Endodermal cell (in vitro differentiated cells): ENCODE measurements at regions not wholly inside any gene's neighbourhood (a gene's known extent, or its start where the extent isn't known, plus 50 kb on each side); places are given as distances from the start of the nearest gene placed in this dataset.

ENCODE experiments used
- DNase-seq: peaks from one replicate; pipeline ENCODE4 v3.0.0-alpha.2; 2017
- H3K27ac ChIP-seq: 2 replicates; pipeline ENCODE4 v1.5.1; 2013; ENCODE audit warnings: mild to moderate bottlenecking, low read depth, low read length, moderate library complexity
- H3K27me3 ChIP-seq: 2 replicates; pipeline ENCODE4 v1.6.1; 2013; ENCODE audit warnings: mild to moderate bottlenecking, low read length, moderate library complexity; ENCODE audit not compliant: insufficient read depth, control insufficient read depth, poor library complexity, severe bottlenecking
- H3K36me3 ChIP-seq: 2 replicates; pipeline ENCODE4 v1.7.0; 2013; ENCODE audit warnings: mild to moderate bottlenecking, low read length, moderate library complexity; ENCODE audit not compliant: control insufficient read depth, insufficient read depth
- H3K4me1 ChIP-seq: one replicate; pipeline ENCODE4 v1.7.0; 2013; ENCODE audit warnings: low read length; ENCODE audit not compliant: control insufficient read depth, insufficient read depth
- H3K4me3 ChIP-seq: 2 replicates; pipeline ENCODE4 v1.5.1; 2013; ENCODE audit warnings: mild to moderate bottlenecking, low read length, moderate library complexity
- H3K9ac ChIP-seq: 2 replicates; pipeline ENCODE4 v1.6.1; 2013; ENCODE audit warnings: mild to moderate bottlenecking, low read length, moderate library complexity; ENCODE audit not compliant: poor library complexity, severe bottlenecking; ENCODE audit errors: extremely low read depth
- H3K9me3 ChIP-seq: 2 replicates; pipeline ENCODE4 v1.6.1; 2013; ENCODE audit warnings: mild to moderate bottlenecking, low read length, moderate library complexity; ENCODE audit not compliant: control insufficient read depth
- H3K27ac Mint-ChIP-seq: 2 replicates; pipeline ENCODE4 v1.8.0; 2020; ENCODE audit warnings: mixed read lengths
- H3K27me3 Mint-ChIP-seq: 2 replicates; pipeline ENCODE4 v1.8.0; 2021; ENCODE audit warnings: mild to moderate bottlenecking, mixed read lengths; ENCODE audit not compliant: insufficient read depth
- H3K36me3 Mint-ChIP-seq: 2 replicates; pipeline ENCODE4 v1.8.0; 2020; ENCODE audit warnings: low read depth, mixed read lengths
- H3K4me1 Mint-ChIP-seq: 2 replicates; pipeline ENCODE4 v1.8.0; 2020; ENCODE audit warnings: mixed read lengths
- H3K4me3 Mint-ChIP-seq: 2 replicates; pipeline ENCODE4 v1.8.0; 2020; ENCODE audit warnings: mild to moderate bottlenecking, moderate library complexity, mixed read lengths
- H3K9me3 Mint-ChIP-seq: 2 replicates; pipeline ENCODE4 v1.8.0; 2020; ENCODE audit warnings: mild to moderate bottlenecking, mixed read lengths
- CTCF ChIP-seq: fragments of 200-600 bp; sonication (generic); conservative IDR thresholded peaks from 2 replicates; pipeline ENCODE4 v1.5.0; 2021; ENCODE audit warnings: antibody characterized with exemption, mild to moderate bottlenecking
- WGBS, 2 experiments: methylation state at CpG; one replicate each; pipeline versions ENCODE4 v1.1.5 to v1.1.7; 2013; ENCODE audit warnings: missing lambda C conversion rate in 2 of 2, mixed read lengths in 1 of 2; ENCODE audit not compliant: insufficient coverage in 1 of 2, insufficient read length in 1 of 2; 5-methylcytosine and 5-hydroxymethylcytosine counted together

DNA sequence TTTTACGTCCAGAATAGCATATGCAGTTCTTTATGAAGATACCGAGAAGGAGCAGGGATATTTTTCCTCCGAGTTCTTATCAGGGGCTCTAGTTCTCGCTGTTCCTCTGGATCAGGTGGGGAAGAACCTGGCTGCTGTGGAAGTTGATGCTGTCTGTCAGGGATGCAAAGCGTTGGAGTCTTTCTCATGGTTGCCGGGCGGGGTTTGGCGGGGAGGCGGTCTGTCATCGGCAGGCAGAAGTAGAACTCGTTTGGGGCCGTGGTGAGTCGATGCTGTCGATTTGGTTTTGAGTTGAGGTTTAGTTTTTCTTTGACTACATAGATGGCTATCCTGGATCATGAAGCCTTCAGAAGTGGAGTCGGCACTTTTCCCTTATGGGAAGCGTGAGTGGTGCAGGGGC, 691.2 kb downstream of the QKI start:
- Histone ChIP-seq H3K9ac (no peak overlapping the region), H3K9me3 (no peaks in the 10 kb centered on the region), H3K36me3 (no peaks in the 10 kb centered on the region), H3K4me3 (no peak overlapping the region), H3K27ac (no peak overlapping the region), H3K4me1 (no peaks in the 10 kb centered on the region), H3K27me3 (peaks cover 17% of the 10 kb centered on the region)
- H3K4me3 Mint-ChIP-seq, result no peak overlapping the region
- peaks cover 30% of the 10 kb centered on the region for H3K4me1 Mint-ChIP-seq
- H3K36me3 Mint-ChIP-seq, result no peaks in the 10 kb centered on the region
- WGBS, 2 experiments, result 91 to 92% methylated on average over 12 to 16 of the region's 16 CpGs
- H3K27ac Mint-ChIP-seq, result no peak overlapping the region
- DNase-seq, result no peak
- no peaks in the 10 kb centered on the region for H3K9me3 Mint-ChIP-seq
- TF ChIP-seq CTCF, result no peak
- H3K27me3 Mint-ChIP-seq, result peaks cover 28% of the 10 kb centered on the region

DNA sequence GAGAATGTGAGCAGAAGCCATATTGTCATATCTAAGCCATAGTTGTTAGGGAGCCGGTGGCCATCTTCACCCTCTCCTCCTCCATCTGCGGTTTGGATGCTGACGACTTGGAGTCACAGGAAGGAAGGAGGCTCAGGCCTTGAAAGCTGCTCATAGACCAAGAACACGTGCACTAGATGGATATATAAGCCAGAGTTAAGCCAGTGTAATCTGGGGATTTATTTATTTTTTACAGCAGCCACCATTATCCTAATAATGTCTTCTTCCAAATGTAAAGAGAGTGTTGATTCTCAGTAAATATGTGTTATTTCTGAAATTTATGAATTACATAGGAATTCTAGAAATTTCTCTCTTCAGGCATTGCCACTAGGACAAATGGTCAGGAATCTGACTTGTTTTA, 689.9 kb downstream of the QKI start:
- peaks cover 30% of the 10 kb centered on the region for H3K4me1 Mint-ChIP-seq

DNA sequence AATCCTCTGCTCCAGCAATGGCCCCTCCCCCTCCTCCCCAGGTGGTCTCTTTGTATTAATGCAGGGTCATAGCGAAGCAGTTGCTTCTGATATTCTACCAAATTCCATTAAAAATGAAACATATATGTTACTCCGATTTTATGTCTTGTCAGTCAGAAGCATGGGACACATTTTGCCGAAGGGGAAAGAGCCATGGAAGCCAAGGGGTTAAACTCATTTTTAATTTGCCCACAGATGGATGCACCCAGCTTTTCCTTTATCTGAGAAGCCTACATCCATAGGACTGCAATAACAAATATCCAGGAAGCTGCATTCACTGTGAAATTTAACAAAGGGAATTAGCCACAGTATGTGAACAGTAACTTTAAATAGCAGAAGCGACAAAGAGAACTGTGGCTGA, 688.2 kb downstream of the QKI start:
- H3K9me3 Mint-ChIP-seq, result no peaks in the 10 kb centered on the region
- H3K4me1 Mint-ChIP-seq, result peaks cover 44% of the 10 kb centered on the region
- Histone ChIP-seq H3K36me3 (no peaks in the 10 kb centered on the region), H3K4me1 (peaks cover 11% of the 10 kb centered on the region), H3K9me3 (no peaks in the 10 kb centered on the region), H3K4me3 (no peak overlapping the region), H3K9ac (no peak overlapping the region), H3K27ac (peak overlapping the region; percentile 78), H3K27me3 (peaks cover 2% of the 10 kb centered on the region)
- DNase-seq, result no peak
- H3K36me3 Mint-ChIP-seq, result no peaks in the 10 kb centered on the region
- H3K27ac Mint-ChIP-seq, result no peak overlapping the region
- no peak overlapping the region for H3K4me3 Mint-ChIP-seq
- 81 to 85% methylated on average over 3 to 4 of the region's 4 CpGs for WGBS, 2 experiments
- TF ChIP-seq CTCF, result no peak
- H3K27me3 Mint-ChIP-seq, result peaks cover 6% of the 10 kb centered on the region

More for the DNA sequence above, 689.9 kb downstream of the QKI start:
- H3K27ac Mint-ChIP-seq, result no peak overlapping the region
- TF ChIP-seq CTCF, result no peak
- no peaks in the 10 kb centered on the region for H3K9me3 Mint-ChIP-seq
- no peak overlapping the region for H3K4me3 Mint-ChIP-seq
- peaks cover 19% of the 10 kb centered on the region for H3K27me3 Mint-ChIP-seq
- no peak overlapping the region for H3K9ac ChIP-seq
- 95% methylated on average over 4 of the region's 4 CpGs; no CpG with 5 or more reads in 1 of the 2 experiments for WGBS, 2 experiments
- peaks cover 17% of the 10 kb centered on the region for H3K27me3 ChIP-seq
- H3K27ac ChIP-seq, result no peak overlapping the region
- no peaks in the 10 kb centered on the region for H3K36me3 ChIP-seq
- no peak for DNase-seq
- no peaks in the 10 kb centered on the region for H3K36me3 Mint-ChIP-seq
- H3K9me3 ChIP-seq, result no peaks in the 10 kb centered on the region
- H3K4me3 ChIP-seq, result no peak overlapping the region
- peaks cover 4% of the 10 kb centered on the region for H3K4me1 ChIP-seq
